Psoas muscle (tissue), 7 donors: ENCODE measurements at regions not wholly inside any gene's neighbourhood (a gene's known extent, or its start where the extent isn't known, plus 50 kb on each side); places are given as distances from the start of the nearest gene placed in this dataset.

Experiments used
- ATAC-seq, 4 donors: fragments of 200-7000 bp; cut with Tn5 transposase; one replicate each; pipeline ENCODE4 v1.9.1; 2020; ENCODE audit warnings: moderate library complexity in 3 of 4, mild to moderate bottlenecking in 2 of 4
- DNase-seq, 2 donors: peaks; one replicate each; pipeline ENCODE4 v3.0.0-alpha.2; 2020
- H3K27ac ChIP-seq: fragments of 200-600 bp; one replicate; pipeline ENCODE4 v1.8.0; 2022
- H3K27me3 ChIP-seq, 3 donors: fragments of 200-600 bp in 1 of 3; one replicate each; pipeline versions ENCODE4 v1.6.1 to v1.8.0; 2013 to 2022; ENCODE audit warnings: low read length in 2 of 3, mild to moderate bottlenecking in 2 of 3, moderate library complexity in 1 of 3; ENCODE audit not compliant: insufficient read depth in 3 of 3
- H3K36me3 ChIP-seq, 2 donors: fragments of 200-600 bp in 1 of 2; one replicate each; pipeline versions ENCODE4 v1.6.1 to v1.8.0; 2013 to 2022; ENCODE audit warnings: low read depth in 1 of 2, mild to moderate bottlenecking in 1 of 2, moderate library complexity in 1 of 2; ENCODE audit not compliant: insufficient read depth in 1 of 2
- H3K4me1 ChIP-seq: fragments of 200-600 bp; one replicate; pipeline ENCODE4 v1.8.0; 2022
- H3K4me3 ChIP-seq: fragments of 200-600 bp; one replicate; pipeline ENCODE4 v1.8.0; 2022; ENCODE audit warnings: mild to moderate bottlenecking
- H3K9me3 ChIP-seq: fragments of 200-600 bp; one replicate; pipeline ENCODE4 v1.8.0; 2022
- CTCF ChIP-seq: fragments of 200-600 bp; IDR thresholded peaks from one replicate; pipeline ENCODE4 v1.8.0; 2022; ENCODE audit warnings: antibody characterized with exemption
- WGBS, 3 donors: extraction: QIAGEN DNeasy Blood & Tissue Kit; methylation state at CpG; one replicate each; pipeline versions ENCODE4 v1.1.6 to v1.1.7; 2013; 5-methylcytosine and 5-hydroxymethylcytosine counted together
- intact Hi-C, 2 donors: fragments of 100-400 bp; cut with DNase I; formaldehyde crosslinking; loops; one replicate each; pipeline versions ENCODE4 v1.11.0 to v1.14.2; 2022
- donor health status: healthy with polysubstance abuse.
- donor health status: DM: no; HTN: no; CAD: no; lungs with moderate emphysema.
- donor health status: Bipolar disorder and iron deficiency.
- donor health status: healthy.
- donor health status: DM: yes; HTN: yes; CAD: no.
- donor health status: DM: no; HTN: no; CAD: no.
- donor health status: DM: yes; HTN: yes; CAD: no.

- no peaks in the 10 kb centered on the region for H3K9me3 ChIP-seq
- no peaks in the 10 kb centered on the region for H3K27me3 ChIP-seq
- H3K36me3 ChIP-seq, result no peaks in the 10 kb centered on the region
- H3K27ac ChIP-seq, result no peak overlapping the region
- ATAC-seq, result no peak
- H3K4me1 ChIP-seq, result no peaks in the 10 kb centered on the region
- no peak for DNase-seq
- no peak overlapping the region for H3K4me3 ChIP-seq
- intact Hi-C loops, result no loop called here
- no peak for TF ChIP-seq CTCF
These were observed 555.0 kb upstream of the RBFOX1 start for GRCh38 chr16:6777624-6778023.

- no peak for ATAC-seq
- no peak for TF ChIP-seq CTCF
- no peaks in the 10 kb centered on the region for H3K4me1 ChIP-seq
- H3K36me3 ChIP-seq, result no peaks in the 10 kb centered on the region
- H3K9me3 ChIP-seq, result no peaks in the 10 kb centered on the region
- no peaks in the 10 kb centered on the region for H3K27me3 ChIP-seq
- intact Hi-C loops, result no loop called here
- WGBS, 3 donors, result 76 to 81% (median 78%) methylated on average over 7 of the region's 7 CpGs
- no peak for DNase-seq
- H3K4me3 ChIP-seq, result no peak overlapping the region
- H3K27ac ChIP-seq, result no peak overlapping the region
These were observed 556.9 kb upstream of the RBFOX1 start for GRCh38 chr16:6775712-6776111.

- WGBS, 3 donors, result 64 to 75% (median 73%) methylated on average over 4 of the region's 4 CpGs
- H3K27me3 ChIP-seq, result no peaks in the 10 kb centered on the region
- intact Hi-C loops, result no loop called here
- no peak overlapping the region for H3K27ac ChIP-seq
- H3K4me1 ChIP-seq, result no peaks in the 10 kb centered on the region
- no peaks in the 10 kb centered on the region for H3K9me3 ChIP-seq
- H3K4me3 ChIP-seq, result no peak overlapping the region
- TF ChIP-seq CTCF, result no peak
- H3K36me3 ChIP-seq, result no peaks in the 10 kb centered on the region
- no peak for DNase-seq
- no peak for ATAC-seq
These were observed 560.7 kb upstream of the RBFOX1 start for GRCh38 chr16:6771956-6772355.

DNA sequence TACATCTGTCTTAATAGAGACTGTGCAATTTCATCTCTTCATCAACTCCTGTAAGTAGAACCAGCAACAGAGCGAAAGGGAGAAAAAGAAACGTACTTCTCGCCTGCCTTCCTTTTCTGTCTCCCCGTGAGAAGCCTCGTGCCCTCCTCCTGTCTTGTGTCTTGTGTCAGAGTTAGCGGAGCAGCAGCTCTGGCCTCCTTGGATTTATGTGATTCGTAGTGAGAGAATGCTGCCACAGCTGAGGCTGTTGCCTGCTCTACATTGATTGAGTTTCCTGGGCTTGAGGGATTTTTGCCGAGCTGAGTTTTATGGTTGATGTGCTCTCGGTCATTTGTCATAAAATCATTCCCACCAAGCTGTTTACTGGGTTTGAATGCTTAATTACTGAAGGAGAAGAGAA, 579.1 kb upstream of the RBFOX1 start:
- WGBS, 3 donors, result 15 to 22% (median 17%) methylated on average over 9 of the region's 9 CpGs
- H3K36me3 ChIP-seq, result no peaks in the 10 kb centered on the region
- no peaks in the 10 kb centered on the region for H3K4me1 ChIP-seq
- no peak overlapping the region for H3K27ac ChIP-seq
- ATAC-seq (no peak), DNase-seq (no peak)
- no peak overlapping the region for H3K4me3 ChIP-seq
- no peaks in the 10 kb centered on the region for H3K9me3 ChIP-seq
- no peak for TF ChIP-seq CTCF
- intact Hi-C loops, result no loop called here
- H3K27me3 ChIP-seq, result no peaks in the 10 kb centered on the region

DNA sequence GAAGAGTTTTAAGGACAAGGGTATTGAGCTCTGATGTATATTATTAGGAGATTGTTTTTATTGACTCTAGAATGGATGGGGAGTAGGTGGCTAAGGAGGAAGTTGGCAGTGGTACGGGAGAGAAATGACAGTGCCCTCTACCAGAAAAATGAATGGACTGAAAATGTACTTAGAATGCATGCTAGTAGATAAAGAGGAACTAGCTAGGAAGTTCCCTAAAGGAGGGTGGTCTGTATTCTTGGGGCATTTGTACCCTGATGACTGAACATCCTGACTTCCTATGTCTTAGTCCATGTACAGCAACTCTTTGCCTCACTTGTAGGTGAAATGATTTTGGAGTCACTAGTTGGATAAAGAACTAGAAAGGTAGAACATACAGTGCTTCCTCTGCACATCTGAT, 581.5 kb upstream of the RBFOX1 start:
- Histone ChIP-seq H3K27ac (no peak overlapping the region), H3K4me1 (no peaks in the 10 kb centered on the region), H3K27me3 (no peaks in the 10 kb centered on the region), H3K36me3 (no peaks in the 10 kb centered on the region), H3K4me3 (no peak overlapping the region), H3K9me3 (no peaks in the 10 kb centered on the region)
- ATAC-seq (no peak), DNase-seq (no peak)
- intact Hi-C loops, result no loop called here
- no peak for TF ChIP-seq CTCF
- 87 to 89% (median 87%) methylated on average over 1 of the region's 1 CpG for WGBS, 3 donors
